ENCODE measurements at regions not wholly inside any gene's neighbourhood (a gene's known extent, or its start where the extent isn't known, plus 50 kb on each side); places are given as distances from the start of the nearest gene placed in this dataset.

DNA sequence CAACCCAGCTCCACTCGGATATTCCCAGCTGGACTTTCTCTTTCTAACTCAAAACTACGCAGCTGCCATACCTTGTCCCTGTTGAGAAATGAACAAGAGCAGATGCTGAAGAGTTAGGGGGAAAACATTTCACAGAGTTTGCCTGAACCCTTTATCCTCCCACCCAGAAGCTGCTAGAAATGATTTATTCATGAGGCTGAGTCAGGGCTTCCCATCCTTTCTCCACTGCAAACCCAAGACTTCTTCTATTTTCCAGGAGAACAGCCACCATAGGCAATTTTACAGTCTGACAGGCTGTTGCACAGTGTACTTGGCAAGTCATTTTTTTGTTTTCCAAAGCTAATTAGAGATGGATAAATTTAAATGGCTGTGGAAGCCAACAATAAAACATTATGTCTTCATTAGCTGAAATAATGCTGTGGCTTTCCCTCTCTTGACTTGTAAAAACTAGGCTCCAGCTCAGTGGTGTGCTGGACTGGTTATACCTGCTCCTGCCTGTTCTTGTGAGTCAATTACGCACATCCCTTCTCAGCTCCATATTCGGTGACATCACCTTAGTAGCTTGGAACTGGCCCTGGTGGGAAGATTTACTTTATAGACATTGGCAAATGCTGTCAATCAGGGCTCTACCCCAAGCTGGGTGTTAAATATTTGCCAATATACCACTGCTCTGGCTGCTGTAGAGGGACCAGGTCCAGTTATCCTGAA lies 71.9 kb downstream of the KIF4B start:
- TF ChIP-seq POLR2AphosphoS5 (IDR thresholded peaks at IDR 0.05; ENCODE audit: low read depth, low read length) (no peak), TCF7L2 (IDR thresholded peaks at IDR 0.05; ENCODE audit: low read depth, low read length) (no peak)
- TF ChIP-seq, protein P1, sequence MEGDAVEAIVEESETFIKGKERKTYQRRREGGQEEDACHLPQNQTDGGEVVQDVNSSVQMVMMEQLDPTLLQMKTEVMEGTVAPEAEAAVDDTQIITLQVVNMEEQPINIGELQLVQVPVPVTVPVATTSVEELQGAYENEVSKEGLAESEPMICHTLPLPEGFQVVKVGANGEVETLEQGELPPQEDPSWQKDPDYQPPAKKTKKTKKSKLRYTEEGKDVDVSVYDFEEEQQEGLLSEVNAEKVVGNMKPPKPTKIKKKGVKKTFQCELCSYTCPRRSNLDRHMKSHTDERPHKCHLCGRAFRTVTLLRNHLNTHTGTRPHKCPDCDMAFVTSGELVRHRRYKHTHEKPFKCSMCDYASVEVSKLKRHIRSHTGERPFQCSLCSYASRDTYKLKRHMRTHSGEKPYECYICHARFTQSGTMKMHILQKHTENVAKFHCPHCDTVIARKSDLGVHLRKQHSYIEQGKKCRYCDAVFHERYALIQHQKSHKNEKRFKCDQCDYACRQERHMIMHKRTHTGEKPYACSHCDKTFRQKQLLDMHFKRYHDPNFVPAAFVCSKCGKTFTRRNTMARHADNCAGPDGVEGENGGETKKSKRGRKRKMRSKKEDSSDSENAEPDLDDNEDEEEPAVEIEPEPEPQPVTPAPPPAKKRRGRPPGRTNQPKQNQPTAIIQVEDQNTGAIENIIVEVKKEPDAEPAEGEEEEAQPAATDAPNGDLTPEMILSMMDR (IDR thresholded peaks at IDR 0.05): no peak
